Hepatocyte (in vitro differentiated cells): ENCODE measurements at regions not wholly inside any gene's neighbourhood (a gene's known extent, or its start where the extent isn't known, plus 50 kb on each side); places are given as distances from the start of the nearest gene placed in this dataset.
"Not testable (repeated sequence)": the region's sequence is repeated elsewhere in the genome, so short reads cannot be mapped to it uniquely, and the experiment has no call there.

Experiments used
- EZH2 ChIP-seq: fragments of 200-600 bp; sonication (generic); IDR thresholded peaks from 2 replicates; pipeline ENCODE4 v1.6.1; 2016; ENCODE audit warnings: antibody characterized with exemption, mild to moderate bottlenecking, borderline replicate concordance
- EZH2phosphoT487 ChIP-seq: fragments of 200-600 bp; sonication (generic); IDR thresholded peaks from one replicate; pipeline ENCODE4 v1.6.1; 2018; ENCODE audit warnings: antibody characterized with exemption, mild to moderate bottlenecking, low read depth, moderate library complexity; ENCODE audit not compliant: unreplicated experiment, severe bottlenecking
- TF ChIP-seq, protein P1 (sequence below): fragments of 200-600 bp; sonication (generic); IDR thresholded peaks from 2 replicates; pipeline ENCODE4 v1.5.1; 2016; ENCODE audit warnings: antibody characterized with exemption, mild to moderate bottlenecking; ENCODE audit not compliant: poor library complexity

DNA sequence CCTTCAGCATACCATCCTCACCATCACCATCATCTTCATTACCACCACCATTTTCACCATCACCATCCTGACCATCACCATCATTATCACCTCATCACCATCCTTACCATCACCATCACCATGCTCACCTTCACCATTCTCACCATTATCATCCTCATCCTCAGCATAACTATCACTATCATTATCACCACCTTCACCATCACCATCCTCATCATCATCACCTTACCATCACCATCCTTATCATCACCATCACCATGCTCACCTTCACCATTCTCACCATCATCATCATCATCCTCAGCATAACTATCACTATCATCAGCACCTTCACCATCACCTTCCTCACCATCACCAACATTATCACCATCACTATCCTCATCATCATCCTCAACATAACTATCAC, 360.4 kb downstream of the KCNJ18 start:
- TF ChIP-seq EZH2phosphoT487, EZH2: not testable (repeated sequence)
- TF ChIP-seq, protein P1, sequence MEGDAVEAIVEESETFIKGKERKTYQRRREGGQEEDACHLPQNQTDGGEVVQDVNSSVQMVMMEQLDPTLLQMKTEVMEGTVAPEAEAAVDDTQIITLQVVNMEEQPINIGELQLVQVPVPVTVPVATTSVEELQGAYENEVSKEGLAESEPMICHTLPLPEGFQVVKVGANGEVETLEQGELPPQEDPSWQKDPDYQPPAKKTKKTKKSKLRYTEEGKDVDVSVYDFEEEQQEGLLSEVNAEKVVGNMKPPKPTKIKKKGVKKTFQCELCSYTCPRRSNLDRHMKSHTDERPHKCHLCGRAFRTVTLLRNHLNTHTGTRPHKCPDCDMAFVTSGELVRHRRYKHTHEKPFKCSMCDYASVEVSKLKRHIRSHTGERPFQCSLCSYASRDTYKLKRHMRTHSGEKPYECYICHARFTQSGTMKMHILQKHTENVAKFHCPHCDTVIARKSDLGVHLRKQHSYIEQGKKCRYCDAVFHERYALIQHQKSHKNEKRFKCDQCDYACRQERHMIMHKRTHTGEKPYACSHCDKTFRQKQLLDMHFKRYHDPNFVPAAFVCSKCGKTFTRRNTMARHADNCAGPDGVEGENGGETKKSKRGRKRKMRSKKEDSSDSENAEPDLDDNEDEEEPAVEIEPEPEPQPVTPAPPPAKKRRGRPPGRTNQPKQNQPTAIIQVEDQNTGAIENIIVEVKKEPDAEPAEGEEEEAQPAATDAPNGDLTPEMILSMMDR = not testable (repeated sequence)
